ENCODE measurements at regions not wholly inside any gene's neighbourhood (a gene's known extent, or its start where the extent isn't known, plus 50 kb on each side); places are given as distances from the start of the nearest gene placed in this dataset.

- Histone ChIP-seq H3K27me3 (ENCODE audit: insufficient read depth, poor library complexity, severe bottlenecking) (peaks cover 5% of the 10 kb centered on the region), H3K27ac (replicated peaks) (no peak overlapping the region), H3K4me3 (replicated peaks; ENCODE audit: insufficient read depth, low read length) (no peak overlapping the region)
- no peak for DNase-seq (ENCODE audit: low read depth in 1 of 2, low spot score in 1 of 2)
- TF ChIP-seq REST (IDR thresholded peaks at IDR 0.05; ENCODE audit: insufficient replicate concordance, low read depth) (no peak), GABPA (IDR thresholded peaks at IDR 0.05; ENCODE audit: low read depth) (no peak), POLR2AphosphoS5 (IDR thresholded peaks at IDR 0.05; ENCODE audit: low read depth) (no peak), CTCF (IDR thresholded peaks at IDR 0.05; ENCODE audit: insufficient read depth, low read length) (no peak), SPI1 (IDR thresholded peaks at IDR 0.05; ENCODE audit: borderline replicate concordance, low read depth) (no peak)
Observed at GRCh38 chr14:96997269-96997668, 200.1 kb downstream of the VRK1 start.

- H3K27ac ChIP-seq (replicated peaks) = no peak overlapping the region
- no peak for TF ChIP-seq POLR2AphosphoS5 (IDR thresholded peaks at IDR 0.05; ENCODE audit: low read depth)
- no peak for TF ChIP-seq CTCF (IDR thresholded peaks at IDR 0.05; ENCODE audit: insufficient read depth, low read length)
- TF ChIP-seq GABPA (IDR thresholded peaks at IDR 0.05; ENCODE audit: low read depth) = no peak
- no peak for TF ChIP-seq SPI1 (IDR thresholded peaks at IDR 0.05; ENCODE audit: borderline replicate concordance, low read depth)
- TF ChIP-seq REST (IDR thresholded peaks at IDR 0.05; ENCODE audit: insufficient replicate concordance, low read depth) = no peak
Observed at GRCh38 chr14:96997996-96998395, 200.8 kb downstream of the VRK1 start.

GRCh38 chr14:96999654-97000155 is 202.5 kb downstream of the VRK1 start:
- Histone ChIP-seq H3K27me3 (ENCODE audit: insufficient read depth, poor library complexity, severe bottlenecking) (peaks cover 5% of the 10 kb centered on the region), H3K27ac (replicated peaks) (no peak overlapping the region), H3K4me3 (replicated peaks; ENCODE audit: insufficient read depth, low read length) (no peak overlapping the region)
- peak; percentile 38 to 60 for DNase-seq (ENCODE audit: low read depth in 1 of 2, low spot score in 1 of 2)
- TF ChIP-seq REST (IDR thresholded peaks at IDR 0.05; ENCODE audit: insufficient replicate concordance, low read depth) (no peak), GABPA (IDR thresholded peaks at IDR 0.05; ENCODE audit: low read depth) (no peak), POLR2AphosphoS5 (IDR thresholded peaks at IDR 0.05; ENCODE audit: low read depth) (peak; percentile 70), SPI1 (IDR thresholded peaks at IDR 0.05; ENCODE audit: borderline replicate concordance, low read depth) (peak; percentile 86), CTCF (IDR thresholded peaks at IDR 0.05; ENCODE audit: insufficient read depth, low read length) (no peak)

More at GRCh38 chr14:96997996-96998395, 200.8 kb downstream of the VRK1 start:
- H3K4me3 ChIP-seq (replicated peaks; ENCODE audit: insufficient read depth, low read length) = no peak overlapping the region
- peaks cover 5% of the 10 kb centered on the region for H3K27me3 ChIP-seq (ENCODE audit: insufficient read depth, poor library complexity, severe bottlenecking)
- DNase-seq (ENCODE audit: low read depth in 1 of 2, low spot score in 1 of 2) = no peak
